ENCODE measurements at regions not wholly inside any gene's neighbourhood (a gene's known extent, or its start where the extent isn't known, plus 50 kb on each side); places are given as distances from the start of the nearest gene placed in this dataset.

GRCh38 chr12:88388566-88389540, 191.4 kb downstream of the KITLG start:
- no peak overlapping the region for H3K27ac Mint-ChIP-seq
- DNase-seq (no peak), ATAC-seq (replicated peaks in 1 of 2) (no peak)
- H3K4me1 Mint-ChIP-seq (ENCODE audit: low read depth) = peaks cover 18% of the 10 kb centered on the region
- no peak overlapping the region for H3K4me3 Mint-ChIP-seq
- peaks cover 18% of the 10 kb centered on the region for H3K27me3 Mint-ChIP-seq (ENCODE audit: low read depth)
- H3K9me3 Mint-ChIP-seq = no peaks in the 10 kb centered on the region
- no peaks in the 10 kb centered on the region for H3K36me3 Mint-ChIP-seq (ENCODE audit: insufficient read depth in 2 of 2)

GRCh38 chr12:88390811-88391210, 189.5 kb downstream of the KITLG start:
- H3K4me1 Mint-ChIP-seq (ENCODE audit: low read depth) = peaks cover 18% of the 10 kb centered on the region
- no peak for DNase-seq
- H3K4me3 Mint-ChIP-seq = no peak overlapping the region
- peaks cover 18% of the 10 kb centered on the region for H3K27me3 Mint-ChIP-seq (ENCODE audit: low read depth)
- H3K36me3 Mint-ChIP-seq (ENCODE audit: insufficient read depth in 2 of 2) = no peaks in the 10 kb centered on the region
- ATAC-seq (replicated peaks in 1 of 2) = no peak
- H3K9me3 Mint-ChIP-seq = no peaks in the 10 kb centered on the region
- H3K27ac Mint-ChIP-seq = no peak overlapping the region

- H3K4me3 Mint-ChIP-seq = peak overlapping the region in 1 of 2 donors; percentile 16
- H3K4me1 Mint-ChIP-seq (ENCODE audit: low read depth) = peaks cover 18% of the 10 kb centered on the region
- peaks cover 18% of the 10 kb centered on the region for H3K27me3 Mint-ChIP-seq (ENCODE audit: low read depth)
- ATAC-seq (replicated peaks in 1 of 2) (peak; percentile 91 to 95), DNase-seq (peak in 1 of 2 donors; percentile 19)
- H3K9me3 Mint-ChIP-seq = no peaks in the 10 kb centered on the region
- H3K36me3 Mint-ChIP-seq (ENCODE audit: insufficient read depth in 2 of 2) = no peaks in the 10 kb centered on the region
- H3K27ac Mint-ChIP-seq = no peak overlapping the region
These were observed 188.7 kb downstream of the KITLG start for GRCh38 chr12:88391556-88391955.

GRCh38 chr12:88393017-88393767, 187.1 kb downstream of the KITLG start:
- DNase-seq (no peak), ATAC-seq (replicated peaks in 1 of 2) (peak; percentile 35 to 41)
- no peak overlapping the region for H3K4me3 Mint-ChIP-seq
- peaks cover 16% of the 10 kb centered on the region for H3K27me3 Mint-ChIP-seq (ENCODE audit: low read depth)
- H3K36me3 Mint-ChIP-seq (ENCODE audit: insufficient read depth in 2 of 2) = no peaks in the 10 kb centered on the region
- H3K4me1 Mint-ChIP-seq (ENCODE audit: low read depth) = peaks cover 18% of the 10 kb centered on the region
- H3K27ac Mint-ChIP-seq = no peak overlapping the region
- H3K9me3 Mint-ChIP-seq = no peaks in the 10 kb centered on the region

GRCh38 chr12:88398031-88398430, 182.2 kb downstream of the KITLG start:
- Mint-ChIP-seq H3K9me3 (peaks cover 1 to 2% of the 10 kb centered on the region in 2 donors), H3K27ac (no peak overlapping the region), H3K4me3 (no peak overlapping the region), H3K27me3 (ENCODE audit: low read depth) (peaks cover 6% of the 10 kb centered on the region), H3K36me3 (ENCODE audit: insufficient read depth in 2 of 2) (no peaks in the 10 kb centered on the region), H3K4me1 (ENCODE audit: low read depth) (peaks cover 4% of the 10 kb centered on the region)
- ATAC-seq (replicated peaks in 1 of 2) (no peak), DNase-seq (no peak)

- no peak for ATAC-seq (replicated peaks in 1 of 2)
- Mint-ChIP-seq H3K36me3 (ENCODE audit: insufficient read depth in 2 of 2) (no peaks in the 10 kb centered on the region), H3K27me3 (ENCODE audit: low read depth) (peaks cover 6% of the 10 kb centered on the region), H3K4me1 (ENCODE audit: low read depth) (peaks cover 4% of the 10 kb centered on the region), H3K9me3 (peaks cover 2 to 3% of the 10 kb centered on the region in 2 donors), H3K4me3 (no peak overlapping the region), H3K27ac (no peak overlapping the region)
- DNase-seq = no peak
These were observed 180.5 kb downstream of the KITLG start for GRCh38 chr12:88399811-88400210.

GRCh38 chr12:88400302-88400701, 180.0 kb downstream of the KITLG start:
- Mint-ChIP-seq H3K27ac (no peak overlapping the region), H3K36me3 (ENCODE audit: insufficient read depth in 2 of 2) (no peaks in the 10 kb centered on the region), H3K27me3 (ENCODE audit: low read depth) (peaks cover 6% of the 10 kb centered on the region), H3K4me1 (ENCODE audit: low read depth) (peaks cover 4% of the 10 kb centered on the region), H3K4me3 (no peak overlapping the region), H3K9me3 (peaks cover 2 to 3% of the 10 kb centered on the region in 2 donors)
- no peak for DNase-seq
- no peak for ATAC-seq (replicated peaks in 1 of 2)

GRCh38 chr12:88401155-88401554, 179.1 kb downstream of the KITLG start:
- peak overlapping the region; percentile 7 to 45 for H3K4me3 Mint-ChIP-seq
- ATAC-seq (replicated peaks in 1 of 2) (peak; percentile 25 to 36), DNase-seq (no peak)
- no peak overlapping the region for H3K27ac Mint-ChIP-seq
- peaks cover 2 to 3% of the 10 kb centered on the region in 2 donors for H3K9me3 Mint-ChIP-seq
- peaks cover 4% of the 10 kb centered on the region for H3K4me1 Mint-ChIP-seq (ENCODE audit: low read depth)
- H3K36me3 Mint-ChIP-seq (ENCODE audit: insufficient read depth in 2 of 2) = no peaks in the 10 kb centered on the region
- H3K27me3 Mint-ChIP-seq (ENCODE audit: low read depth) = peaks cover 6% of the 10 kb centered on the region

- Mint-ChIP-seq H3K36me3 (ENCODE audit: insufficient read depth in 2 of 2) (no peaks in the 10 kb centered on the region), H3K27ac (no peak overlapping the region), H3K4me1 (ENCODE audit: low read depth) (no peaks in the 10 kb centered on the region), H3K4me3 (no peak overlapping the region), H3K27me3 (ENCODE audit: low read depth) (peaks cover 6% of the 10 kb centered on the region), H3K9me3 (peaks cover 0 to 2% of the 10 kb centered on the region in 2 donors)
- no peak for DNase-seq
- no peak for ATAC-seq (replicated peaks in 1 of 2)
These were observed 173.4 kb downstream of the KITLG start for GRCh38 chr12:88406905-88407304.

GRCh38 chr12:88408823-88409222, 171.4 kb downstream of the KITLG start:
- Mint-ChIP-seq H3K4me3 (no peak overlapping the region), H3K9me3 (no peaks in the 10 kb centered on the region), H3K36me3 (ENCODE audit: insufficient read depth in 2 of 2) (no peaks in the 10 kb centered on the region), H3K27me3 (ENCODE audit: low read depth) (no peaks in the 10 kb centered on the region), H3K4me1 (ENCODE audit: low read depth) (no peaks in the 10 kb centered on the region), H3K27ac (no peak overlapping the region)
- DNase-seq (no peak), ATAC-seq (replicated peaks in 1 of 2) (no peak)

GRCh38 chr12:88409257-88409656, 171.0 kb downstream of the KITLG start:
- Mint-ChIP-seq H3K36me3 (ENCODE audit: insufficient read depth in 2 of 2) (no peaks in the 10 kb centered on the region), H3K27ac (no peak overlapping the region)

GRCh38 chr12:88411689-88412088, 168.6 kb downstream of the KITLG start:
- Mint-ChIP-seq H3K4me1 (ENCODE audit: low read depth) (no peaks in the 10 kb centered on the region), H3K27me3 (ENCODE audit: low read depth) (no peaks in the 10 kb centered on the region), H3K9me3 (no peaks in the 10 kb centered on the region), H3K27ac (no peak overlapping the region), H3K36me3 (ENCODE audit: insufficient read depth in 2 of 2) (no peaks in the 10 kb centered on the region), H3K4me3 (no peak overlapping the region)
- DNase-seq (no peak), ATAC-seq (replicated peaks in 1 of 2) (no peak)

More at GRCh38 chr12:88409257-88409656, 171.0 kb downstream of the KITLG start:
- H3K4me3 Mint-ChIP-seq = no peak overlapping the region
- DNase-seq (no peak), ATAC-seq (replicated peaks in 1 of 2) (no peak)
- no peaks in the 10 kb centered on the region for H3K4me1 Mint-ChIP-seq (ENCODE audit: low read depth)
- no peaks in the 10 kb centered on the region for H3K9me3 Mint-ChIP-seq
- H3K27me3 Mint-ChIP-seq (ENCODE audit: low read depth) = no peaks in the 10 kb centered on the region

GRCh38 chr12:88413646-88414045, 166.6 kb downstream of the KITLG start:
- ATAC-seq (replicated peaks in 1 of 2) (no peak), DNase-seq (no peak)
- no peak overlapping the region for H3K27ac Mint-ChIP-seq
- H3K9me3 Mint-ChIP-seq = no peaks in the 10 kb centered on the region
- no peaks in the 10 kb centered on the region for H3K4me1 Mint-ChIP-seq (ENCODE audit: low read depth)
- H3K36me3 Mint-ChIP-seq (ENCODE audit: insufficient read depth in 2 of 2) = no peaks in the 10 kb centered on the region
- H3K4me3 Mint-ChIP-seq = no peak overlapping the region
- no peaks in the 10 kb centered on the region for H3K27me3 Mint-ChIP-seq (ENCODE audit: low read depth)
